ENCODE measurements at regions not wholly inside any gene's neighbourhood (a gene's known extent, or its start where the extent isn't known, plus 50 kb on each side); places are given as distances from the start of the nearest gene placed in this dataset.

- no peak for DNase-seq
Observed at GRCh38 chr11:82676483-82677094, 57.1 kb downstream of the FAM181B start.

- DNase-seq = no peak
Observed at GRCh38 chr11:82675838-82676237, 57.8 kb downstream of the FAM181B start.

- no peak for DNase-seq
Observed at GRCh38 chr11:82673631-82674030, 60.0 kb downstream of the FAM181B start.

- DNase-seq = no peak
Observed at GRCh38 chr11:82671451-82671850, 62.2 kb downstream of the FAM181B start.

GRCh38 chr11:82663535-82663934, 70.1 kb downstream of the FAM181B start:
- DNase-seq = no peak

GRCh38 chr11:82653752-82654151, 79.9 kb downstream of the FAM181B start:
- no peak for DNase-seq

GRCh38 chr11:82639251-82639650, 94.4 kb downstream of the FAM181B start:
- no peak for DNase-seq

GRCh38 chr11:82636615-82637014, 97.0 kb downstream of the FAM181B start:
- DNase-seq = no peak

GRCh38 chr11:82634091-82634490, 99.6 kb downstream of the FAM181B start:
- DNase-seq = no peak

- DNase-seq = no peak
Observed at GRCh38 chr11:82631722-82632630, 101.7 kb downstream of the FAM181B start.

- DNase-seq = no peak
Observed at GRCh38 chr11:82610671-82611070, 123.0 kb downstream of the FAM181B start.

GRCh38 chr11:82606738-82607137, 126.9 kb downstream of the FAM181B start:
- no peak for DNase-seq

- no peak for DNase-seq
Observed at GRCh38 chr11:82601711-82602110, 132.0 kb downstream of the FAM181B start.

- DNase-seq = no peak
Observed at GRCh38 chr11:82599836-82600235, 133.8 kb downstream of the FAM181B start.

- DNase-seq = no peak
Observed at GRCh38 chr11:82586581-82586980, 147.1 kb downstream of the FAM181B start.

GRCh38 chr11:82577246-82577645, 156.4 kb downstream of the FAM181B start:
- DNase-seq = no peak

GRCh38 chr11:82560836-82561235, 172.8 kb downstream of the FAM181B start:
- DNase-seq = no peak

- no peak for DNase-seq
Observed at GRCh38 chr11:82559609-82560008, 174.1 kb downstream of the FAM181B start.

GRCh38 chr11:82557274-82557673, 176.4 kb downstream of the FAM181B start:
- DNase-seq = peak; percentile 3

GRCh38 chr11:82556210-82556609, 177.5 kb downstream of the FAM181B start:
- DNase-seq = no peak

- no peak for DNase-seq
Observed at GRCh38 chr11:82546661-82547557, 186.8 kb downstream of the FAM181B start.

GRCh38 chr11:82539669-82540068, 194.0 kb downstream of the FAM181B start:
- no peak for DNase-seq

- DNase-seq = no peak
Observed at GRCh38 chr11:82536706-82537105, 197.0 kb downstream of the FAM181B start.
